ENCODE measurements at regions not wholly inside any gene's neighbourhood (a gene's known extent, or its start where the extent isn't known, plus 50 kb on each side); places are given as distances from the start of the nearest gene placed in this dataset.

DNA sequence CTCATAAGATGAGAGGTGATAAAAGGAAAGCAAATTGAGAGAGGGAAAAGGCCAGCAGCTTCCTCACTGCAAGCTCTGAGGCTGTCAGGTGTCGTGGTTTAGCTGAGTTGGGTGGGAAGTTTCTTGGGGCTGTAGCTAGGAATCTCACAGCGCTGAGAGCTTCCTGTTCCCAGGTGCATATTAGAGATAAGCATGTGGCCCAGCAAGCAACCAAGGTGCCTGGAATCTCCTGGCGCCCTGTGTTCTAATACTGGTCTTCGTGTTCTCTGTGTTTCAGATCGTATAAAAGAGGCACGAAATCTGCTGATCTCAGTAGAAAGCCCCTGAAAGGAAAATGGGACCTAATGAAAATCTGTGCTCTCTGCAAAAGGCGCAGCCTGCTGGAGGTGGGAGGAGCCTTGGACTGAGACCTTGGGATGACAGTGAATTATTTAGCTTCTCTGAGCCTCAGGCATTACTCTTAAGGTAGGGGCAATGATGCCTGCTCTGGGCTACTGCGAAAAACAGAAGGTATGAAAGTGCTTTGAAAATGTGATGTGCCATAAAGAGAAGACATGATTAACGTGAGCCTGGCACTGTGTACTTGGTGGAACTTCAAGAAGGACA, 499.9 kb downstream of the TBL1XR1 start:
- Histone ChIP-seq H2AFZ (no peak overlapping the region), H3K4me3 (no peak overlapping the region), H3K27me3 (ENCODE audit: insufficient read depth, low read depth) (no peaks in the 10 kb centered on the region), H3K4me1 (replicated peaks; ENCODE audit: insufficient read depth) (no peaks in the 10 kb centered on the region), H3K79me2 (ENCODE audit: low read depth) (no peaks in the 10 kb centered on the region), H3K27ac (no peak overlapping the region), H4K20me1 (ENCODE audit: insufficient read depth) (no peaks in the 10 kb centered on the region), H3K9me2 (ENCODE audit: insufficient read depth) (no peaks in the 10 kb centered on the region), H3K4me2 (no peak overlapping the region), H3K9me3 (ENCODE audit: insufficient read depth, low read depth) (no peaks in the 10 kb centered on the region), H3F3A (ENCODE audit: insufficient read depth, low read depth) (no peaks in the 10 kb centered on the region), H3K36me3 (ENCODE audit: low read depth) (no peaks in the 10 kb centered on the region)
- ChIA-PET CTCF (no interaction called here), POLR2A (ENCODE audit: unreplicated experiment) (no interaction called here)
- no TSS peak for BruUV-seq (replicated peaks)
- intact Hi-C loops (cut with micrococcal nuclease; ENCODE audit: unreplicated experiment) = no loop called here
- DNase-seq = no peak
- no peak for TF ChIP-seq EZH2 (IDR thresholded peaks at IDR 0.05; ENCODE audit: low read depth)
- TF ChIP-seq, protein P1, sequence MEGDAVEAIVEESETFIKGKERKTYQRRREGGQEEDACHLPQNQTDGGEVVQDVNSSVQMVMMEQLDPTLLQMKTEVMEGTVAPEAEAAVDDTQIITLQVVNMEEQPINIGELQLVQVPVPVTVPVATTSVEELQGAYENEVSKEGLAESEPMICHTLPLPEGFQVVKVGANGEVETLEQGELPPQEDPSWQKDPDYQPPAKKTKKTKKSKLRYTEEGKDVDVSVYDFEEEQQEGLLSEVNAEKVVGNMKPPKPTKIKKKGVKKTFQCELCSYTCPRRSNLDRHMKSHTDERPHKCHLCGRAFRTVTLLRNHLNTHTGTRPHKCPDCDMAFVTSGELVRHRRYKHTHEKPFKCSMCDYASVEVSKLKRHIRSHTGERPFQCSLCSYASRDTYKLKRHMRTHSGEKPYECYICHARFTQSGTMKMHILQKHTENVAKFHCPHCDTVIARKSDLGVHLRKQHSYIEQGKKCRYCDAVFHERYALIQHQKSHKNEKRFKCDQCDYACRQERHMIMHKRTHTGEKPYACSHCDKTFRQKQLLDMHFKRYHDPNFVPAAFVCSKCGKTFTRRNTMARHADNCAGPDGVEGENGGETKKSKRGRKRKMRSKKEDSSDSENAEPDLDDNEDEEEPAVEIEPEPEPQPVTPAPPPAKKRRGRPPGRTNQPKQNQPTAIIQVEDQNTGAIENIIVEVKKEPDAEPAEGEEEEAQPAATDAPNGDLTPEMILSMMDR (conservative IDR thresholded peaks at IDR 0.05) = no peak

DNA sequence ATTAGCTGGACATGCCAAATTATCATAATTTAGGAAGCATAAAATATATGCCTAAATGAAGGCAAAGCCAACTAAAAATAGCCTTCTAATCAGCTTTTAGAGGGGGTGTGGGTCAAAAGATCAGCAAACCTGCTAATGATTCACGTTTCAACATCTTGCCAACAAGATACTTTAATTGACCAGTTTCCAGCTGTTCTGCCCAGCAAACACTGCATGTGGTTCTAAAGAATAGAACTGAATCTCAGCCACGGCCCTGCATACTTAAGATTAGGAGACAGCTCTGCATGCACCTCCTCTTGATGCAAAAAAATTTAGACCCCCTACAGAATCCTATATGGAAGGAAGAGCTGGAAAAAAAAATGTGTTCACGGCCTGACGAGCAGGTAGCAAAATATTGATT, 500.5 kb downstream of the TBL1XR1 start:
- no peaks in the 10 kb centered on the region for H3K9me3 ChIP-seq (ENCODE audit: insufficient read depth, low read depth)
- BruUV-seq (replicated peaks) = no TSS peak
- H3F3A ChIP-seq (ENCODE audit: insufficient read depth, low read depth) = no peaks in the 10 kb centered on the region
- intact Hi-C loops (cut with micrococcal nuclease; ENCODE audit: unreplicated experiment) = no loop called here
- TF ChIP-seq, protein P1 (conservative IDR thresholded peaks at IDR 0.05) = no peak
- no peak for TF ChIP-seq EZH2 (IDR thresholded peaks at IDR 0.05; ENCODE audit: low read depth)
- no peak overlapping the region for H3K4me2 ChIP-seq
- ChIA-PET POLR2A (ENCODE audit: unreplicated experiment) (no interaction called here), CTCF (no interaction called here)
- no peaks in the 10 kb centered on the region for H4K20me1 ChIP-seq (ENCODE audit: insufficient read depth)
- no peak overlapping the region for H3K4me3 ChIP-seq
- H3K79me2 ChIP-seq (ENCODE audit: low read depth) = no peaks in the 10 kb centered on the region
- H3K27ac ChIP-seq = no peak overlapping the region
- no peaks in the 10 kb centered on the region for H3K27me3 ChIP-seq (ENCODE audit: insufficient read depth, low read depth)
- no peaks in the 10 kb centered on the region for H3K9me2 ChIP-seq (ENCODE audit: insufficient read depth)
- H3K4me1 ChIP-seq (replicated peaks; ENCODE audit: insufficient read depth) = no peaks in the 10 kb centered on the region
- H3K36me3 ChIP-seq (ENCODE audit: low read depth) = no peaks in the 10 kb centered on the region
- H2AFZ ChIP-seq = no peak overlapping the region
- DNase-seq = no peak

DNA sequence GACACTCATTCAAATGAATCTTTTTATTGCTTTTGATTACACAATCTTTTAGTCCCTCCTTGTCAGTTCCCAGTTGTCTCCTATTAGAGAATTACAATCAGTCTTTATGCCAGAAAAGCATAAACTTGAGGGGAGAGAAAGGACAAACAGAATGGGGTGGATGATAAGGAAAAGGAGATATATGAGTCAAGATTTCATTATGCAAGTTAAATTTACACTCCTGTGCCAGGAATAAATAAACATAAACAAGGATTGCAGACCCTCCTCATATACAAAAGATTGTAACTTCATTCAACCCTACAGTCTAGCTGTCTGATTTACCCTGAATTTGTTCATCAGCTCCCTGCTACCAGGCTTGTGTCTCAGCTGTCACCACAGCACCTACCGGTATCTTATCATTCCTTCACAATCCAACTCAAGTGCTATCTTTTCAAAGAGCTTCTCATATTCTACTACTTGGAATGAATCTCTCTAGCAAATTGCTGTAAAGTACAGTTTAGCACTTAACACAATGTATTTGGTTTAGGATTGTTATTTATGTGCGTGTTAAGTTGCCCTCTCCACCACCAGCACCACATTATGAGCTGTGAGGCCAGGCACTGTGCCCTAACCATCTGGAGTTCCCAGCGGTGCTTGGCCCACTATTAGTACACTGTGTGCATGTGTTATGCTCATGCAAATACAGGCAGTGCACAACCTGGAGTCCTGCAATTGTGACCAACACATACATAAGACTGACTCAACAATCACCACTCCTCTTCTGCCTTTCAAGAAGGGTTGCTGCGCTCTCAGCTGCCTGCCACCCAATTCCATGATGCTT, 504.1 kb downstream of the TBL1XR1 start:
- no peaks in the 10 kb centered on the region for H3K9me2 ChIP-seq (ENCODE audit: insufficient read depth)
- BruUV-seq (replicated peaks) = no TSS peak
- no peaks in the 10 kb centered on the region for H3K79me2 ChIP-seq (ENCODE audit: low read depth)
- no peak overlapping the region for H2AFZ ChIP-seq
- no peaks in the 10 kb centered on the region for H4K20me1 ChIP-seq (ENCODE audit: insufficient read depth)
- H3K4me3 ChIP-seq = no peak overlapping the region
- H3K27me3 ChIP-seq (ENCODE audit: insufficient read depth, low read depth) = no peaks in the 10 kb centered on the region
- no peak overlapping the region for H3K4me2 ChIP-seq
- DNase-seq = no peak
- no peaks in the 10 kb centered on the region for H3K4me1 ChIP-seq (replicated peaks; ENCODE audit: insufficient read depth)
- H3K9me3 ChIP-seq (ENCODE audit: insufficient read depth, low read depth) = no peaks in the 10 kb centered on the region
- H3F3A ChIP-seq (ENCODE audit: insufficient read depth, low read depth) = no peaks in the 10 kb centered on the region
- no peak overlapping the region for H3K27ac ChIP-seq
- TF ChIP-seq, protein P1 (conservative IDR thresholded peaks at IDR 0.05) = no peak
- no peak for TF ChIP-seq EZH2 (IDR thresholded peaks at IDR 0.05; ENCODE audit: low read depth)
- POLR2A ChIA-PET (ENCODE audit: unreplicated experiment) = no interaction called here
- intact Hi-C loops (cut with micrococcal nuclease; ENCODE audit: unreplicated experiment) = no loop called here
- H3K36me3 ChIP-seq (ENCODE audit: low read depth) = no peaks in the 10 kb centered on the region
- CTCF ChIA-PET = no interaction called here

Data from PC-9 (cell line).